Upper lobe of right lung (tissue), 1 donor: ENCODE measurements at regions not wholly inside any gene's neighbourhood (a gene's known extent, or its start where the extent isn't known, plus 50 kb on each side); places are given as distances from the start of the nearest gene placed in this dataset.

Experiments used
- ATAC-seq: fragments of 200-7000 bp; cut with Tn5 transposase; one replicate; pipeline ENCODE4 v1.9.1; 2020; ENCODE audit warnings: mild to moderate bottlenecking, moderate library complexity
- DNase-seq: peaks from one replicate; pipeline ENCODE4 v3.0.0-alpha.2; 2020
- H3K27ac ChIP-seq: fragments of 200-600 bp; one replicate; pipeline ENCODE4 v1.8.0; 2022
- H3K27me3 ChIP-seq: fragments of 200-600 bp; one replicate; pipeline ENCODE4 v1.8.0; 2022; ENCODE audit warnings: mild to moderate bottlenecking
- H3K36me3 ChIP-seq: fragments of 200-600 bp; one replicate; pipeline ENCODE4 v1.8.0; 2022
- H3K4me1 ChIP-seq: fragments of 200-600 bp; one replicate; pipeline ENCODE4 v1.8.0; 2022
- H3K4me3 ChIP-seq: fragments of 200-600 bp; one replicate; pipeline ENCODE4 v1.8.0; 2022; ENCODE audit warnings: mild to moderate bottlenecking
- H3K9me3 ChIP-seq: fragments of 200-600 bp; one replicate; pipeline ENCODE4 v1.8.0; 2022
- intact Hi-C: fragments of 100-400 bp; cut with DNase I; formaldehyde crosslinking; loops from one replicate; pipeline ENCODE4 v1.11.0; 2022
- TF ChIP-seq, protein P1 (sequence below): fragments of 200-600 bp; IDR thresholded peaks from one replicate; pipeline ENCODE4 v1.8.0; 2022; ENCODE audit warnings: antibody characterized with exemption
- donor health status: DM: no; HTN: yes; CAD: no; lungs with severe emphysema.

DNA sequence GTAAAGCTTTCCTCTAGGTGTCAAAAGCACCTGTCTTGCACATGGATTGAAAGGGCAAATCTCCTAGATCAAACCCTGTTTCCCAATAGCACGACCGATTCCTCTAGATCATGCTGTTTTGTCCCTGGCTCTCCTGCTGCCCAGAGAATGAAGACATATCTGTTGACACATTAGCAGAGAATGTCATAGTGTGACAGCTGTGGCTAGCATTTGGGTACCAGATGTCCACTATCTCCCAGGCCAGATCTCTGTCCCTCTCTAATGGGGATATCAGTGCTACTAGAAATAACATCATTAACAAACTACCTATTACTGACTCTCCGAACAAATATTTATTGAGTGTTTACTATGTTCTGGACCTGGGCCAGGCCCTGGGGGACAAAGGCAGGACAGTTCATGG lies 72.4 kb upstream of the ISX start:
- intact Hi-C loops: no loop called here
- Histone ChIP-seq H3K4me1 (no peaks in the 10 kb centered on the region), H3K27me3 (no peaks in the 10 kb centered on the region), H3K36me3 (no peaks in the 10 kb centered on the region), H3K27ac (no peak overlapping the region), H3K9me3 (no peaks in the 10 kb centered on the region), H3K4me3 (no peak overlapping the region)
- no peak for ATAC-seq
- TF ChIP-seq, protein P1, sequence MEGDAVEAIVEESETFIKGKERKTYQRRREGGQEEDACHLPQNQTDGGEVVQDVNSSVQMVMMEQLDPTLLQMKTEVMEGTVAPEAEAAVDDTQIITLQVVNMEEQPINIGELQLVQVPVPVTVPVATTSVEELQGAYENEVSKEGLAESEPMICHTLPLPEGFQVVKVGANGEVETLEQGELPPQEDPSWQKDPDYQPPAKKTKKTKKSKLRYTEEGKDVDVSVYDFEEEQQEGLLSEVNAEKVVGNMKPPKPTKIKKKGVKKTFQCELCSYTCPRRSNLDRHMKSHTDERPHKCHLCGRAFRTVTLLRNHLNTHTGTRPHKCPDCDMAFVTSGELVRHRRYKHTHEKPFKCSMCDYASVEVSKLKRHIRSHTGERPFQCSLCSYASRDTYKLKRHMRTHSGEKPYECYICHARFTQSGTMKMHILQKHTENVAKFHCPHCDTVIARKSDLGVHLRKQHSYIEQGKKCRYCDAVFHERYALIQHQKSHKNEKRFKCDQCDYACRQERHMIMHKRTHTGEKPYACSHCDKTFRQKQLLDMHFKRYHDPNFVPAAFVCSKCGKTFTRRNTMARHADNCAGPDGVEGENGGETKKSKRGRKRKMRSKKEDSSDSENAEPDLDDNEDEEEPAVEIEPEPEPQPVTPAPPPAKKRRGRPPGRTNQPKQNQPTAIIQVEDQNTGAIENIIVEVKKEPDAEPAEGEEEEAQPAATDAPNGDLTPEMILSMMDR: no peak
- DNase-seq: no peak

DNA sequence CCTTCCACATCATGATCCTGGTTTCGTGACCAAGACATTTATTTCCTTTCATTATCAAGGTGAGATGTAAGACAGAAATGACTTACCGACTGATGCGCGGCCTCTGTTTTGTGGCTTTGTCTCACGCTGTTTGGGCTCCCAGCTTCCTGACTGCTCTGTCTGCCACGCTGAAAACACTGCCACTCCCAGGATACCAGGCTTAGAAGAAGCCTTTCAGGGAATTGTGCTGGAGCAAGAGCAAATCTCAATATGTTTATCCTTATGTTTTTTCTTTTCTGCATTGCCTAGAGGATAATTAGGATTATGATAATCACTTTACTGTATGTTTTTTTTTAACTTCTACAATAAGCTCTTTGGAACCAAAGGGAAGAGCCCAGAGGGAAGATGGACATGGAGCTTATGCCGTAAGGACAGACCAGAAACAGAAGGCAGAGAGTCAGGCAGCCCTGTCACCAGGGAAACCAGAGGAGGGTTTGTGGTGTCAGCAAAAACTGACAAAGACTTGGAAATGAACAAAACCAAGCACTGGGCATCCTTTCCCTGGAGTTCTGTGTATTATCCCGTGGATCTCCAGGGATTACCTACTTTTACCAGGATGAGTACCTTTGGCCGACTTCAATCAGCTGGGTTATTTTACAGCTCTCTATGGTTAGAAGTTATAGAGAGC lies 68.2 kb upstream of the ISX start:
- TF ChIP-seq, protein P1: no peak
- no peak for DNase-seq

DNA sequence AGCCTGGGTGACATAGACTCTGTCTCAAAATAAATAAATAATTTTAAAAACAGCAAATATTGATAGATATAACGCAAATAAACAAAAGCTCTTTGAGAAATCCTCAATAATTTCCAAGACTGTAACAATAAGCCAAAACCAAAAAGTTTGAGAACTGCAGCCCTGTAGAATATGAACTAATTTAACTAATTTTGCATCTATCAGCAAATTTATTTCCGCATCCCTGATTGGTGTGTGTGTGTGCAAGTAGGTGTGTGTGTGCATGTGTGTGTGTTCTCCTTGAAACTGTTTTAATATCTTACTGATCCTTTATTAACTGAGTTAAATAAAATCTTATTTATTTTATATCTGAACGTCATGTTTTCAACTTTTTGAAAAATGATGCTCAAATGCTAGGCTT lies 67.0 kb upstream of the ISX start:
- intact Hi-C loops: no loop called here
- TF ChIP-seq, protein P1: no peak

More for the DNA sequence above, 68.2 kb upstream of the ISX start:
- intact Hi-C loops: no loop called here
- no peak for ATAC-seq
- H3K4me3 ChIP-seq: no peak overlapping the region
- H3K27me3 ChIP-seq: no peaks in the 10 kb centered on the region
- H3K4me1 ChIP-seq: no peaks in the 10 kb centered on the region
- no peaks in the 10 kb centered on the region for H3K9me3 ChIP-seq
- no peaks in the 10 kb centered on the region for H3K36me3 ChIP-seq
- H3K27ac ChIP-seq: no peak overlapping the region

DNA sequence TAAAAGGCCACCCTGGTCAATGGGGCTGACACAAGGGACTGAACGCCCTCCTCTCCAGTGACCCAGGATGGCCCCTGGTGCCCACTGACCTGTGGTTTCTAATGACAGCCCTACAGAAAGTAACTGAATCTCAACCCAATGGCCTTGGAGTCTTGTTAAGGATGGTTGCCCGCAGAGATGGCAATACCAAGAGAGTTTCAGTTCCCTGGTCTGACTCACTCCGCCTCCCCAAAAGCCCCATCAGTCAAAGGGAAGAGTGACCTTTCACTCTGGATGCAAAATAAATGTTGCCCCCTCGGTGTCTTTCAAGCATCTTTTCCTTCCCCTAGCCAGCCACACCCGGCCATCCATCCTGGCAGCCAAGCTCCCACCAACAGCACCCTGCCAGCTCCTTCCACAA lies 57.7 kb upstream of the ISX start:
- Histone ChIP-seq H3K27me3 (peaks cover 12% of the 10 kb centered on the region), H3K4me1 (no peaks in the 10 kb centered on the region), H3K4me3 (no peak overlapping the region), H3K9me3 (no peaks in the 10 kb centered on the region), H3K36me3 (no peaks in the 10 kb centered on the region), H3K27ac (no peak overlapping the region)
- ATAC-seq: no peak
- no peak for DNase-seq
- TF ChIP-seq, protein P1: no peak
- intact Hi-C loops: no loop called here

More for the DNA sequence above, 67.0 kb upstream of the ISX start:
- no peaks in the 10 kb centered on the region for H3K36me3 ChIP-seq
- ATAC-seq (no peak), DNase-seq (no peak)
- H3K9me3 ChIP-seq: no peaks in the 10 kb centered on the region
- H3K4me1 ChIP-seq: no peaks in the 10 kb centered on the region
- no peak overlapping the region for H3K4me3 ChIP-seq
- H3K27ac ChIP-seq: no peak overlapping the region
- peaks cover 4% of the 10 kb centered on the region for H3K27me3 ChIP-seq

DNA sequence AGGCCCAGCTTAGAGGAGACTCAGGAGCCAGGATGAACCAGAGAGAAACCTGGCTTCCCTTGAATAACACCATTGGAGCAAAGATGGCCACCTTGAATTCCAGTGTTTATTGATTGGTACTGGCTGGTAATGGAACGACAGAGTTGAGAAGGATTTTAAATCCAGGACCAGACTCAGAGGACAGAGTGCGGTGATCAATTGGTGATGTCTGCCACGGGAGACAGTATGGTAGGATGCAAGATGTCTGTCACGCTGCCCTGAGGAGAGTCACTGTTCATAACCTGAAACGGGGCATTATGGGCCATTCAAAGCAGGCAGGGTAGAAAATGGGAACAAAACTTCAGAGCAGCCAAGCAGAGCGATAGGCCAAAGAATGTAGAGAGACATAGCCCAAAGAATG lies 55.4 kb upstream of the ISX start:
- ATAC-seq: no peak

More for the DNA sequence above, 55.4 kb upstream of the ISX start:
- DNase-seq: no peak
- Histone ChIP-seq H3K36me3 (no peaks in the 10 kb centered on the region), H3K27ac (no peak overlapping the region), H3K27me3 (peaks cover 8% of the 10 kb centered on the region), H3K9me3 (no peaks in the 10 kb centered on the region), H3K4me3 (no peak overlapping the region), H3K4me1 (no peaks in the 10 kb centered on the region)
- TF ChIP-seq, protein P1: no peak
- intact Hi-C loops: no loop called here
